PC-3 (cell line): ENCODE measurements at regions not wholly inside any gene's neighbourhood (a gene's known extent, or its start where the extent isn't known, plus 50 kb on each side); places are given as distances from the start of the nearest gene placed in this dataset.

Experiments used
- ATAC-seq: fragments of 200-7000 bp; cut with Tn5 transposase; 2 replicates; pipeline ENCODE4 v1.9.1; 2020; ENCODE audit warnings: mild to moderate bottlenecking, moderate library complexity
- BruUV-seq: library from RNA; stranded (reverse); fragments of 400-500 nt; replicated peaks from 2 replicates; lab custom pipeline; 2021; lab: Mats Ljungman, UMichigan
- CTCF ChIA-PET: fragments of 300-600 bp; sonication (Branson Sonifier 250); formaldehyde crosslinking; loops from one replicate; lab custom pipeline; 2022; ENCODE audit warnings: antibody characterized with exemption; lab: Charles Lee
- POLR2A ChIA-PET: fragments of 300-600 bp; sonication (Branson Sonifier 250); formaldehyde crosslinking; loops from one replicate; lab custom pipeline; 2022; ENCODE audit warnings: antibody characterized with exemption; ENCODE audit not compliant: unreplicated experiment; lab: Charles Lee
- DNase-seq: peaks from one replicate; pipeline ENCODE4 v3.0.0-alpha.2; 2015
- H2AFZ ChIP-seq: fragments of 300-600 bp; sonication (generic); 2 replicates; pipeline ENCODE4 v1.6.0; 2016; ENCODE audit warnings: antibody characterized with exemption, low read length
- H3F3A ChIP-seq: fragments of 300-600 bp; sonication (generic); one replicate; pipeline ENCODE4 v1.6.0; 2017; ENCODE audit warnings: antibody characterized with exemption, low read length, control low read depth, mild to moderate bottlenecking; ENCODE audit not compliant: unreplicated experiment
- H3K27ac ChIP-seq: fragments of 300-600 bp; sonication (generic); 2 replicates; pipeline ENCODE4 v1.5.1; 2016; ENCODE audit warnings: mild to moderate bottlenecking, low read length
- H3K27me3 ChIP-seq: fragments of 300-600 bp; sonication (generic); 2 replicates; pipeline ENCODE4 v1.6.1; 2016; ENCODE audit warnings: low read length, mixed read lengths
- H3K36me3 ChIP-seq: fragments of 300-600 bp; sonication (generic); 2 replicates; pipeline ENCODE4 v1.6.1; 2016; ENCODE audit warnings: low read depth, mixed run types, low read length, mixed read lengths
- H3K4me1 ChIP-seq: fragments of 300-600 bp; sonication (generic); 2 replicates; pipeline ENCODE4 v1.5.1; 2016; ENCODE audit warnings: low read length; ENCODE audit not compliant: insufficient read depth
- H3K4me2 ChIP-seq: fragments of 300-600 bp; sonication (generic); 2 replicates; pipeline ENCODE4 v1.6.0; 2016; ENCODE audit warnings: low read length
- H3K4me3 ChIP-seq: fragments of 300-600 bp; sonication (generic); 2 replicates; pipeline ENCODE4 v1.5.1; 2016; ENCODE audit warnings: mild to moderate bottlenecking, low read length, mixed read lengths
- H3K79me2 ChIP-seq: fragments of 300-600 bp; sonication (generic); 2 replicates; pipeline ENCODE4 v1.6.1; 2017; ENCODE audit warnings: low read length, mixed read lengths
- H3K9ac ChIP-seq: fragments of 300-600 bp; sonication (generic); 2 replicates; pipeline ENCODE4 v1.6.0; 2016; ENCODE audit warnings: mild to moderate bottlenecking, low read length
- H3K9me2 ChIP-seq: fragments of 300-600 bp; sonication (generic); replicated peaks from 2 replicates; pipeline ENCODE4 v1.6.1; 2016; ENCODE audit warnings: mixed run types, low read length, mixed read lengths
- H3K9me3 ChIP-seq: fragments of 300-600 bp; sonication (generic); 2 replicates; pipeline ENCODE4 v1.6.1; 2016; ENCODE audit warnings: low read length, mixed read lengths
- H4K20me1 ChIP-seq: fragments of 300-600 bp; sonication (generic); 2 replicates; pipeline ENCODE4 v1.6.1; 2016; ENCODE audit warnings: low read length, mixed read lengths
- CTCF ChIP-seq: fragments of 300-600 bp; sonication (generic); conservative IDR thresholded peaks from 2 replicates; pipeline ENCODE4 v1.5.1; 2017; ENCODE audit warnings: antibody characterized with exemption, low read depth, mild to moderate bottlenecking, low read length
- EZH2 ChIP-seq: fragments of 300-600 bp; sonication (generic); IDR thresholded peaks from one replicate; pipeline ENCODE4 v1.6.1; 2017; ENCODE audit warnings: antibody characterized with exemption, mild to moderate bottlenecking, low read length; ENCODE audit not compliant: unreplicated experiment
- EZH2phosphoT487 ChIP-seq: fragments of 300-600 bp; sonication (generic); IDR thresholded peaks from 2 replicates; pipeline ENCODE4 v1.6.1; 2018; ENCODE audit warnings: mild to moderate bottlenecking, antibody characterized with exemption, low read length, borderline replicate concordance
- intact Hi-C: fragments of 100-400 bp; cut with micrococcal nuclease; formaldehyde crosslinking; loops from 2 replicates; pipeline ENCODE4 v1.9.0; 2023

- Histone ChIP-seq H4K20me1 (no peaks in the 10 kb centered on the region), H3K4me3 (no peak overlapping the region), H3K9me3 (no peaks in the 10 kb centered on the region), H3K4me2 (no peak overlapping the region), H3K36me3 (no peaks in the 10 kb centered on the region), H3K27me3 (no peaks in the 10 kb centered on the region), H3K9me2 (no peaks in the 10 kb centered on the region), H3K79me2 (no peaks in the 10 kb centered on the region), H3K27ac (no peak overlapping the region), H3F3A (no peaks in the 10 kb centered on the region), H2AFZ (no peak overlapping the region), H3K4me1 (peaks cover 15% of the 10 kb centered on the region), H3K9ac (no peak overlapping the region)
- no peak for TF ChIP-seq EZH2phosphoT487
- no peak for TF ChIP-seq CTCF
- no peak for TF ChIP-seq EZH2
- intact Hi-C loops: no loop called here
- ATAC-seq (no peak), DNase-seq (no peak)
- no TSS peak for BruUV-seq
- ChIA-PET POLR2A (no interaction called here), CTCF (no interaction called here)
These were observed 186.9 kb downstream of the ERMARD start for GRCh38 chr6:169938262-169938701.

- no peaks in the 10 kb centered on the region for H3K9me2 ChIP-seq
These were observed 186.2 kb downstream of the ERMARD start for GRCh38 chr6:169937389-169938261.

GRCh38 chr6:169936355-169936975, 185.0 kb downstream of the ERMARD start:
- H2AFZ ChIP-seq: no peak overlapping the region
- H3F3A ChIP-seq: no peaks in the 10 kb centered on the region
- H3K79me2 ChIP-seq: no peaks in the 10 kb centered on the region
- H3K9me2 ChIP-seq: no peaks in the 10 kb centered on the region
- H3K4me2 ChIP-seq: no peak overlapping the region
- intact Hi-C loops: no loop called here
- ATAC-seq (no peak), DNase-seq (no peak)
- CTCF ChIA-PET: no interaction called here
- H3K4me1 ChIP-seq: peaks cover 15% of the 10 kb centered on the region
- H3K27ac ChIP-seq: no peak overlapping the region
- H3K4me3 ChIP-seq: no peak overlapping the region
- POLR2A ChIA-PET: no interaction called here
- no TSS peak for BruUV-seq
- TF ChIP-seq EZH2phosphoT487 (no peak), CTCF (no peak), EZH2 (no peak)
- no peaks in the 10 kb centered on the region for H4K20me1 ChIP-seq
- H3K27me3 ChIP-seq: no peaks in the 10 kb centered on the region
- no peaks in the 10 kb centered on the region for H3K36me3 ChIP-seq
- H3K9ac ChIP-seq: no peak overlapping the region
- H3K9me3 ChIP-seq: no peaks in the 10 kb centered on the region

More at GRCh38 chr6:169937389-169938261, 186.2 kb downstream of the ERMARD start:
- Histone ChIP-seq H3K4me3 (no peak overlapping the region), H2AFZ (no peak overlapping the region), H3K9me3 (no peaks in the 10 kb centered on the region), H3K27me3 (no peaks in the 10 kb centered on the region), H3K36me3 (no peaks in the 10 kb centered on the region), H3K4me1 (peaks cover 15% of the 10 kb centered on the region), H3K4me2 (no peak overlapping the region), H3F3A (no peaks in the 10 kb centered on the region), H3K27ac (no peak overlapping the region), H4K20me1 (no peaks in the 10 kb centered on the region), H3K79me2 (no peaks in the 10 kb centered on the region), H3K9ac (no peak overlapping the region)
- no TSS peak for BruUV-seq
- no peak for ATAC-seq
- CTCF ChIA-PET: no interaction called here
- TF ChIP-seq EZH2phosphoT487: no peak
- DNase-seq: no peak
- POLR2A ChIA-PET: no interaction called here
- intact Hi-C loops: no loop called here
